Esophagus squamous epithelium (tissue), 4 donors: ENCODE measurements at regions not wholly inside any gene's neighbourhood (a gene's known extent, or its start where the extent isn't known, plus 50 kb on each side); places are given as distances from the start of the nearest gene placed in this dataset.

Source experiments
- CTCF ChIP-seq, 6 experiments: fragments of 450-650 bp in 4 of 6; fragments of 200-600 bp in 2 of 6; sonication (generic) in 2 of 6; IDR thresholded peaks; one replicate each; pipeline ENCODE4 v1.5.1; 2016 to 2019; ENCODE audit warnings: antibody characterized with exemption in 6 of 6, mild to moderate bottlenecking in 4 of 6, moderate library complexity in 4 of 6
- POLR2A ChIP-seq, 4 donors: fragments of 450-650 bp; IDR thresholded peaks; one replicate each; pipeline ENCODE4 v1.6.1; 2017; ENCODE audit warnings: antibody characterized with exemption in 4 of 4, mild to moderate bottlenecking in 4 of 4, moderate library complexity in 3 of 4

- TF ChIP-seq CTCF (IDR thresholded peaks at IDR 0.05) (no peak), POLR2A (IDR thresholded peaks at IDR 0.05) (no peak)
These were observed 164.6 kb downstream of the RTP5 start for GRCh38 chr2:242034138-242034537.
